ENCODE measurements at regions not wholly inside any gene's neighbourhood (a gene's known extent, or its start where the extent isn't known, plus 50 kb on each side); places are given as distances from the start of the nearest gene placed in this dataset.

DNA sequence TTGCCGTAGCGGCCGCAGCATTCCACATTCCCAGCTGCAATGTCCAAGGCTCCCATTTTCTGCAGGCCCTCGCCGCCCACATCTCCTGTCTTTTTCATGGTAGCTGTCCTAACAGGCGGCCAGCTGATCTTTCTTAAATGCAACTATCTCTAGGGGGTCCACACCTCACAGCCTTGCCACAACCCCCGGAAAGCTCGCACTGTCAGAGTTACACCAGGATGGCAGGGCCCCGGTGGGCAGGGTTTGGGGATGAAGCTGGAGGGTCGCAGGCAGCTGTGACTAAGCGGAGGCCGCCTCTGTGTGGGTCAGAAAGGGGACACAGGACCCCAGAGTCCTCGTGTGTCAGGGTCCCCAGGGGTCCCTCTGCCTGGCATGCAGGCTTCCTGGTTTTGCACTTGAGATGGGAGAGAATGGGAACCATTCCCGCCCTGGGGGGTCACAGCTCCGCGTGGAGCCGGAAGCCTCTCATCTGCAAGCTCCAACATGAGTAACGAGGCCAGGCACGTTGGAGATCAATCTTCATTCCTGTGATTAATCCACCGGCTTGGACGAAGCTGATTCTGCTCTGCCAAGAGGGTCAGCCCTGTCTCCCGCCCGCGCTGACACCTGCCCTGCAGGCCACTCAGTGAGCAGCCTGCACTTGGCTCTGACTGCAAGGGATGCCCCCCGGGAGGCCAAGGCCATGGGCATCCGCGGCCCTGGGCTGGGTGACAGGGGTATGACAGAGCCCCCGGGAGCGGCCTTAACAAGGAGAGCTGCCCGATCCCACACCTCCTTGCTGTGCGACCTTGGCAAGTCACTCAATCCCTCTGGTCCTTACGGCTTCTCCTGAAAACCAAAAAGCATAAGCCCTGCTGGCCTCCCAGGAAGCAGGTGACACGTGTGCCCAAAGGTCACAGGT lies 97.9 kb downstream of the ADRA2C start:
- no peak for TF ChIP-seq POLR2A (IDR thresholded peaks at IDR 0.05)
- TF ChIP-seq, protein P1, sequence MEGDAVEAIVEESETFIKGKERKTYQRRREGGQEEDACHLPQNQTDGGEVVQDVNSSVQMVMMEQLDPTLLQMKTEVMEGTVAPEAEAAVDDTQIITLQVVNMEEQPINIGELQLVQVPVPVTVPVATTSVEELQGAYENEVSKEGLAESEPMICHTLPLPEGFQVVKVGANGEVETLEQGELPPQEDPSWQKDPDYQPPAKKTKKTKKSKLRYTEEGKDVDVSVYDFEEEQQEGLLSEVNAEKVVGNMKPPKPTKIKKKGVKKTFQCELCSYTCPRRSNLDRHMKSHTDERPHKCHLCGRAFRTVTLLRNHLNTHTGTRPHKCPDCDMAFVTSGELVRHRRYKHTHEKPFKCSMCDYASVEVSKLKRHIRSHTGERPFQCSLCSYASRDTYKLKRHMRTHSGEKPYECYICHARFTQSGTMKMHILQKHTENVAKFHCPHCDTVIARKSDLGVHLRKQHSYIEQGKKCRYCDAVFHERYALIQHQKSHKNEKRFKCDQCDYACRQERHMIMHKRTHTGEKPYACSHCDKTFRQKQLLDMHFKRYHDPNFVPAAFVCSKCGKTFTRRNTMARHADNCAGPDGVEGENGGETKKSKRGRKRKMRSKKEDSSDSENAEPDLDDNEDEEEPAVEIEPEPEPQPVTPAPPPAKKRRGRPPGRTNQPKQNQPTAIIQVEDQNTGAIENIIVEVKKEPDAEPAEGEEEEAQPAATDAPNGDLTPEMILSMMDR (IDR thresholded peaks at IDR 0.05), result no peak

Measured in stomach (tissue), 4 donors.